ENCODE measurements at regions not wholly inside any gene's neighbourhood (a gene's known extent, or its start where the extent isn't known, plus 50 kb on each side); places are given as distances from the start of the nearest gene placed in this dataset.

DNA sequence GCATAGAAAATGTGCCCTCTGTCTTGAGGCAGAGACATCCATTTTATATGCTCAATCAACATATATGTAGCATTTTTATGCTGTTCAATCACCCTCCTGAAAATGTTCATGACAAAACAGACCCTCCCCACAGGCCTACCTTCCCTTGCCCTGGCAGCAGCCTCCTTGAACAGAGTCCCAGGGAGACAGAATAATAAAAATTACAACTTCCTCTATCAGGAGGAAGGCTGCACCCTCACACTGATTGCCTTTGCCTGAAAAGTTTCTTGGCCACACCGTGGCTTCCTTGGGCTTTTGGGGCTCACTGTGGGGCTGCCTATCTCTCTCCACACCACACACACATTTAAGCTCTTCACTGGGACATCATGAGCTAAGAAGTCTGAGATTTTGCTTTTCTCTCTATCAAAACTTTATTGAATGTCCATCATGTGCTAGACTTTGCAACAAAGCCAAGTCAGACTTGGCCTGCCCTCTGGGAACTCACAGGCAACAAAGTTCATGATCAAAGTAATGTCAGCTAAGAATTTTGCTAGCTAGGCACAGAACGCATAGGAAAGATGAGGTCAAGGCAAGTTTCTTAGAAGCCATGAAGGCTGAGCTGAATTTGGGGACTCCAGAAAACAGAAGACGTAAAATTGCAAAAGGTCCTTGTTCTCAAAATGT lies 101.6 kb downstream of the BCL2L11 start:
- TF ChIP-seq, protein P1, sequence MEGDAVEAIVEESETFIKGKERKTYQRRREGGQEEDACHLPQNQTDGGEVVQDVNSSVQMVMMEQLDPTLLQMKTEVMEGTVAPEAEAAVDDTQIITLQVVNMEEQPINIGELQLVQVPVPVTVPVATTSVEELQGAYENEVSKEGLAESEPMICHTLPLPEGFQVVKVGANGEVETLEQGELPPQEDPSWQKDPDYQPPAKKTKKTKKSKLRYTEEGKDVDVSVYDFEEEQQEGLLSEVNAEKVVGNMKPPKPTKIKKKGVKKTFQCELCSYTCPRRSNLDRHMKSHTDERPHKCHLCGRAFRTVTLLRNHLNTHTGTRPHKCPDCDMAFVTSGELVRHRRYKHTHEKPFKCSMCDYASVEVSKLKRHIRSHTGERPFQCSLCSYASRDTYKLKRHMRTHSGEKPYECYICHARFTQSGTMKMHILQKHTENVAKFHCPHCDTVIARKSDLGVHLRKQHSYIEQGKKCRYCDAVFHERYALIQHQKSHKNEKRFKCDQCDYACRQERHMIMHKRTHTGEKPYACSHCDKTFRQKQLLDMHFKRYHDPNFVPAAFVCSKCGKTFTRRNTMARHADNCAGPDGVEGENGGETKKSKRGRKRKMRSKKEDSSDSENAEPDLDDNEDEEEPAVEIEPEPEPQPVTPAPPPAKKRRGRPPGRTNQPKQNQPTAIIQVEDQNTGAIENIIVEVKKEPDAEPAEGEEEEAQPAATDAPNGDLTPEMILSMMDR (IDR thresholded peaks at IDR 0.05; ENCODE audit: low read depth, low read length) = no peak
- TF ChIP-seq EZH2phosphoT487 (IDR thresholded peaks at IDR 0.05; ENCODE audit: low read depth) = no peak

Measured in OCI-LY3 (cell line).